AG10803 (cell line): ENCODE measurements at regions not wholly inside any gene's neighbourhood (a gene's known extent, or its start where the extent isn't known, plus 50 kb on each side); places are given as distances from the start of the nearest gene placed in this dataset.

Experiments used
- DNase-seq: peaks from one replicate; pipeline ENCODE4 v3.0.0; 2010; ENCODE audit warnings: low read depth
- H3K4me3 ChIP-seq: 2 replicates; pipeline ENCODE4 v1.5.1; 2011; ENCODE audit warnings: mild to moderate bottlenecking, low read length, control low read depth
- TF ChIP-seq, protein P1 (sequence below): conservative IDR thresholded peaks from 2 replicates; pipeline ENCODE4 v1.5.1; 2011; ENCODE audit warnings: mild to moderate bottlenecking, low read length, control low read depth, inconsistent platforms

- H3K4me3 ChIP-seq = no peak overlapping the region
- TF ChIP-seq, protein P1, sequence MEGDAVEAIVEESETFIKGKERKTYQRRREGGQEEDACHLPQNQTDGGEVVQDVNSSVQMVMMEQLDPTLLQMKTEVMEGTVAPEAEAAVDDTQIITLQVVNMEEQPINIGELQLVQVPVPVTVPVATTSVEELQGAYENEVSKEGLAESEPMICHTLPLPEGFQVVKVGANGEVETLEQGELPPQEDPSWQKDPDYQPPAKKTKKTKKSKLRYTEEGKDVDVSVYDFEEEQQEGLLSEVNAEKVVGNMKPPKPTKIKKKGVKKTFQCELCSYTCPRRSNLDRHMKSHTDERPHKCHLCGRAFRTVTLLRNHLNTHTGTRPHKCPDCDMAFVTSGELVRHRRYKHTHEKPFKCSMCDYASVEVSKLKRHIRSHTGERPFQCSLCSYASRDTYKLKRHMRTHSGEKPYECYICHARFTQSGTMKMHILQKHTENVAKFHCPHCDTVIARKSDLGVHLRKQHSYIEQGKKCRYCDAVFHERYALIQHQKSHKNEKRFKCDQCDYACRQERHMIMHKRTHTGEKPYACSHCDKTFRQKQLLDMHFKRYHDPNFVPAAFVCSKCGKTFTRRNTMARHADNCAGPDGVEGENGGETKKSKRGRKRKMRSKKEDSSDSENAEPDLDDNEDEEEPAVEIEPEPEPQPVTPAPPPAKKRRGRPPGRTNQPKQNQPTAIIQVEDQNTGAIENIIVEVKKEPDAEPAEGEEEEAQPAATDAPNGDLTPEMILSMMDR = no peak
- DNase-seq = peak; percentile 6
Measured at GRCh38 chr5:171676286-171676944, 109.2 kb upstream of the SMIM23 start.

GRCh38 chr5:171678646-171679045, 107.0 kb upstream of the SMIM23 start:
- no peak for DNase-seq
- TF ChIP-seq, protein P1 = no peak
- no peak overlapping the region for H3K4me3 ChIP-seq

- no peak for DNase-seq
- TF ChIP-seq, protein P1 = no peak
- no peak overlapping the region for H3K4me3 ChIP-seq
Measured at GRCh38 chr5:171680485-171680884, 105.1 kb upstream of the SMIM23 start.

DNA sequence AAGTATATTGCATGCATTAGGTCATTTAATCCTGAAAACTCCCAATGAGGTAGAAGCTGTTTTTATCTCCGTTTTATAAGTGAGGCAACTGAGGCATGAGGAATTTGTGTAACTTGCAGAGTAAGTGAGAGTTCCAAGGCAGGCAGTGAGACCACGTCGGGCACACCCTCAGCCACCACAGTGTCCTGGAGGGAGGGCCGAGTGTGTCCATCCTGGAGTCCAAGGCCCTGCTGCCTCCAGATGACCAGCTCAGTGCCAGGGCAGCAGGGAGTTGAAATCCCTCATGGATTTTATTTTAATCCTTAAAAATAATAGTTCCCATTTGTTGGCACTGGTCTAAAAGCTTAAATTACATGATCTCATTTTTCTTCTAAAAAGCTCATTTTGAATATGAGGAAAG, 104.6 kb upstream of the SMIM23 start:
- no peak overlapping the region for H3K4me3 ChIP-seq
- no peak for DNase-seq
- TF ChIP-seq, protein P1 = no peak

DNA sequence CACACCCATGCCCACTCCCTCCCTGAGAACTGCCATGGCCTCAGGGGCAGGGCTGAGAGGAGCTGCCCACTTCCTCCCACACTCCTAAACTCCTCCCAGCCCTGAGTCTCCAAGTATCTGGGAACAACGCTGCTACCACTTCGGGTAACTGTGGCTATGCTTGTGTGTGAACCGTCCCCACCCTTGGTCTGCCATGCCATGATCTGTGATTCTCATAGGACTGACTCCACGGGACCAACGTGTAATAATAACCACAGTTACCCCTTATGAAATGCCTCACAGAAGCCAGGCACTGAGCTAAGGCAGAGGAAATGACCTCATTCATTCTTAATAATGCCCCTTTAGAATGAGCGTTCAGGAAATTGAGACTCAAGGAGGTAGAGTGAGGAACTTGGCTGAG, 103.9 kb upstream of the SMIM23 start:
- TF ChIP-seq, protein P1 = no peak
- no peak for DNase-seq

DNA sequence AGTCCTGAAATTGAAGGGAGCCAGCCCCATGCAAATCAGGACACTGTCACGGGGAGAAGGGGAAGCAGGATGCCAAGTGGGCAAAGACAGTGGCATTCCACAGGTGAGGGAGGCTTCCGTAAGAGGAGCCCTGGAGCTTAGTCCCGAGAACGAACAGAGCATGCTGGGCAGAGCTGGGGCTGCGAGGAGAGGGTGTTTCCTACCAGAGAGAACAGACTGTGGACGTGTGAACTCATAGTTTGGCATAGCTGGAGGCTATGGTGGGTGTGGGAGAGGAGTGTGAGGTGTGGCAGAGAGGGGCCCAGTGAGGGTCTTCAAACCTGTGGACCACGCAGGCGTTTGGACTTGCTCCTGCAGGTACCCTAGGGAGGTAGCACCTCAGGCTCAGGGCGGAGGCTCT, 102.8 kb upstream of the SMIM23 start:
- no peak for DNase-seq
- TF ChIP-seq, protein P1 = no peak
- no peak overlapping the region for H3K4me3 ChIP-seq

More for the DNA sequence above, 103.9 kb upstream of the SMIM23 start:
- no peak overlapping the region for H3K4me3 ChIP-seq

DNA sequence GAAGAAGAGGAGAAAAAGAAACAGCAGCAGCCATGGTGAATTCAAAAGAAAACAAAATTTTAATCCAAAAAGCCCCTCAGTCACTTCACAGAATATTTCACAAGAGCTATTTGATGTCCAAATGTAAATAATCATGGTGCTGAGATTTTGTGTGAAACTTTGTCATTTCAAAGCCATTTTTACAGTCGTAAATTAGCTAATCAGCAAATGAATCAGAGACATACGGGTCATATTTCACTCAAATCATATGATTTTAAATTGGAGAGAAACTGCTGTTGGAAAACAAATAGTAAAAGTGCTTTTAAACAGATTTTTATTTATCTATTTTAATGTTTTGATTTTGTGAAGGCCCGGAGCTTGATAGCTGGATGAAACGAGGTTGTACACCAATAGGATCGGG, 101.4 kb upstream of the SMIM23 start:
- DNase-seq = no peak
- no peak overlapping the region for H3K4me3 ChIP-seq
- TF ChIP-seq, protein P1 = no peak
